Fibroblast of lung (primary cell): ENCODE measurements at regions not wholly inside any gene's neighbourhood (a gene's known extent, or its start where the extent isn't known, plus 50 kb on each side); places are given as distances from the start of the nearest gene placed in this dataset.

Experiments used
- DNase-seq, 2 donors: peaks; one replicate each; pipeline versions ENCODE4 v3.0.0 to v3.0.0-alpha.2; 2010; ENCODE audit warnings: low read depth in 2 of 2
- H2AFZ ChIP-seq: 2 replicates; pipeline ENCODE4 v1.5.1; 2012; ENCODE audit warnings: low read length, control low read depth, inconsistent platforms
- H3K27ac ChIP-seq: 2 replicates; pipeline ENCODE4 v1.5.1; 2011; ENCODE audit warnings: low read length, control low read depth; ENCODE audit not compliant: insufficient read depth
- H3K27me3 ChIP-seq: 2 replicates; pipeline ENCODE4 v1.5.1; 2011; ENCODE audit warnings: mild to moderate bottlenecking, low read length; ENCODE audit not compliant: control insufficient read depth, insufficient read depth
- H3K36me3 ChIP-seq: 2 replicates; pipeline ENCODE4 v1.5.1; 2011; ENCODE audit warnings: low read length; ENCODE audit not compliant: control insufficient read depth, insufficient read depth
- H3K4me1 ChIP-seq: 2 replicates; pipeline ENCODE4 v1.5.1; 2011; ENCODE audit warnings: low read length; ENCODE audit not compliant: control insufficient read depth, insufficient read depth; ENCODE audit errors: extremely low read depth
- H3K4me2 ChIP-seq: 2 replicates; pipeline ENCODE4 v1.5.1; 2011; ENCODE audit warnings: low read length, control low read depth; ENCODE audit not compliant: insufficient read depth; ENCODE audit errors: extremely low read depth
- H3K4me3 ChIP-seq, 4 experiments: fragments of 200-600 bp in 1 of 4; sonication (generic) in 1 of 4; replicated peaks in 1 of 4; 2 replicates each; pipeline ENCODE4 v1.5.1; 2011 to 2016; ENCODE audit warnings: low read length in 4 of 4, low read depth in 3 of 4, mild to moderate bottlenecking in 3 of 4, control low read depth in 2 of 4, inconsistent platforms in 1 of 4, mixed read lengths in 1 of 4; ENCODE audit not compliant: insufficient read depth in 1 of 4; ENCODE audit errors: control extremely low read depth in 1 of 4
- H3K79me2 ChIP-seq: 2 replicates; pipeline ENCODE4 v1.5.1; 2012; ENCODE audit warnings: mild to moderate bottlenecking, low read length, inconsistent platforms; ENCODE audit not compliant: control insufficient read depth, insufficient read depth
- H3K9ac ChIP-seq: 2 replicates; pipeline ENCODE4 v1.5.1; 2011; ENCODE audit warnings: mild to moderate bottlenecking, low read length, control low read depth; ENCODE audit not compliant: insufficient read depth
- H3K9me3 ChIP-seq: 2 replicates; pipeline ENCODE4 v1.5.1; 2012; ENCODE audit warnings: low read depth, low read length; ENCODE audit not compliant: control insufficient read depth, insufficient read depth
- H4K20me1 ChIP-seq: 2 replicates; pipeline ENCODE4 v1.5.1; 2011; ENCODE audit warnings: low read length; ENCODE audit not compliant: control insufficient read depth, insufficient read depth; ENCODE audit errors: extremely low read depth
- CTCF ChIP-seq, 2 donors: IDR thresholded peaks in 1 of 2; conservative IDR thresholded peaks in 1 of 2; 1 replicate in 1 of 2; 2 replicates in 1 of 2; pipeline ENCODE4 v1.5.1; 2011 to 2012; ENCODE audit warnings: low read length in 2 of 2, control low read depth in 1 of 2, inconsistent platforms in 1 of 2, low read depth in 1 of 2, mild to moderate bottlenecking in 1 of 2
- EZH2 ChIP-seq: IDR thresholded peaks from 2 replicates; pipeline ENCODE4 v1.5.1; 2012; ENCODE audit warnings: low read length, control low read depth, mild to moderate bottlenecking; ENCODE audit errors: missing control alignments

DNA sequence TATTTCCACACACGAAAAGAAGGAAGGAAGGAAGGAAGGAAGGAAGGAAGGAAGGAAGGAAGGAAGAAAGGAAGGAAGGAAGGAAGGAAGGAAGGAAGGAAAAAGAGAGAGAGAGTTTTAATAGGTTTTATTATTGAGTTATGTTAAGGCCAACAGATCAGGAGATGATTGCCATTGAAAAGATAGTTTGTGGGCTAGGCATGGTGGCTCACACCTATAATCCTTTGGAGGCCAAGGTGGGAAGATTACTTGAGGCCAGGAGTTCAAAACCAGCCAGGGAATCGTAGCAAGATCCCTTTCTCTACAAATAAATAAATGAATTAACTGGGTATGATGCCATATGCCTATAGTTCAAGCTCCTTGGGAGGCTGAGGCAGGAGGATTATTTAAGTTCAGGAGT is 877.2 kb downstream of the TLE4 start:
- Histone ChIP-seq H3K27ac (no peak overlapping the region), H3K9ac (no peak overlapping the region), H2AFZ (no peak overlapping the region), H3K27me3 (no peaks in the 10 kb centered on the region), H3K4me2 (no peak overlapping the region), H3K9me3 (no peaks in the 10 kb centered on the region), H3K79me2 (no peaks in the 10 kb centered on the region), H4K20me1 (no peaks in the 10 kb centered on the region), H3K4me3 (no peak overlapping the region), H3K36me3 (no peaks in the 10 kb centered on the region), H3K4me1 (no peaks in the 10 kb centered on the region)
- no peak for DNase-seq
- no peak for TF ChIP-seq CTCF (conservative IDR thresholded peaks at IDR 0.05 in 1 of 2, IDR thresholded peaks at IDR 0.05 in 1 of 2; ENCODE audit: low read depth in 1 of 2, low read length in 2 of 2)
- no peak for TF ChIP-seq EZH2

GRCh38 chr9:80447876-80448275 is 876.1 kb downstream of the TLE4 start:
- Histone ChIP-seq H4K20me1 (no peaks in the 10 kb centered on the region), H3K27me3 (no peaks in the 10 kb centered on the region), H3K4me2 (no peak overlapping the region), H3K4me3 (no peak overlapping the region), H3K9me3 (no peaks in the 10 kb centered on the region), H3K9ac (no peak overlapping the region), H2AFZ (no peak overlapping the region), H3K36me3 (no peaks in the 10 kb centered on the region), H3K79me2 (no peaks in the 10 kb centered on the region), H3K27ac (no peak overlapping the region), H3K4me1 (no peaks in the 10 kb centered on the region)
- no peak for TF ChIP-seq EZH2
- TF ChIP-seq CTCF (conservative IDR thresholded peaks at IDR 0.05 in 1 of 2, IDR thresholded peaks at IDR 0.05 in 1 of 2; ENCODE audit: low read depth in 1 of 2, low read length in 2 of 2) = no peak
- DNase-seq = no peak

DNA sequence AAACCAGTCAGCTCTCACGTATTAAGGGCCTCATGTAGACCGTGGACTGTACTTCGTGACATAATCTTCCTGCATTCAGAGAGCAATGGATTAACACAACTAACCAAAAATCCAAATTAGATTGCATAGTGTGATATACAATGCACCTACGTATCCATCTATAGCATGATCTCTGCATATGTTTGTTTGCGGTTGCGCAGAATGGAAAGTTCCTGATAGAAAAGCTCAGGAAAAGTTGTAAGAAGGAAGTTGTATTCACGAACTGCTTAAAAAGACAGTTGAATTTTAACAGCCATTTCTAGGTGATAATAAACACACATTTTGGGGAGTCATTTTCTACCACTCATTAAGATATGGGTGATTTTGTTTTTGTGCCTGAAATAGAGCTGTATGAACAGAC is 869.0 kb downstream of the TLE4 start:
- no peak for TF ChIP-seq CTCF (conservative IDR thresholded peaks at IDR 0.05 in 1 of 2, IDR thresholded peaks at IDR 0.05 in 1 of 2; ENCODE audit: low read depth in 1 of 2, low read length in 2 of 2)
- TF ChIP-seq EZH2 = no peak
- Histone ChIP-seq H3K36me3 (no peaks in the 10 kb centered on the region), H3K9ac (no peak overlapping the region), H3K27ac (no peak overlapping the region), H2AFZ (no peak overlapping the region), H3K27me3 (no peaks in the 10 kb centered on the region), H3K79me2 (no peaks in the 10 kb centered on the region), H3K4me3 (no peak overlapping the region), H3K9me3 (no peaks in the 10 kb centered on the region), H4K20me1 (no peaks in the 10 kb centered on the region), H3K4me1 (no peaks in the 10 kb centered on the region), H3K4me2 (no peak overlapping the region)
- DNase-seq = no peak
